Stimulated activated CD8-positive, alpha-beta memory T cell treated with anti-CD3 and anti-CD28 coated beads, Interleukin-12 subunit alpha, Interleukin-12 subunit beta, amount 100 ng/mL, for 24 hours (primary cell): ENCODE measurements at regions not wholly inside any gene's neighbourhood (a gene's known extent, or its start where the extent isn't known, plus 50 kb on each side); places are given as distances from the start of the nearest gene placed in this dataset.

Experiments
- DNase-seq: peaks from one replicate; pipeline ENCODE4 v3.0.0-alpha.2; 2020; ENCODE audit errors: extremely low read depth

- DNase-seq, result no peak
Observed at GRCh38 chr18:24734058-24734457, 273.6 kb downstream of the HRH4 start.

GRCh38 chr18:24735624-24736231 lies 275.3 kb downstream of the HRH4 start:
- no peak for DNase-seq

GRCh38 chr18:24736662-24737330 lies 276.4 kb downstream of the HRH4 start:
- no peak for DNase-seq

GRCh38 chr18:24740829-24741228 lies 280.4 kb downstream of the HRH4 start:
- no peak for DNase-seq

- no peak for DNase-seq
Observed at GRCh38 chr18:24741321-24741720, 280.9 kb downstream of the HRH4 start.

DNA sequence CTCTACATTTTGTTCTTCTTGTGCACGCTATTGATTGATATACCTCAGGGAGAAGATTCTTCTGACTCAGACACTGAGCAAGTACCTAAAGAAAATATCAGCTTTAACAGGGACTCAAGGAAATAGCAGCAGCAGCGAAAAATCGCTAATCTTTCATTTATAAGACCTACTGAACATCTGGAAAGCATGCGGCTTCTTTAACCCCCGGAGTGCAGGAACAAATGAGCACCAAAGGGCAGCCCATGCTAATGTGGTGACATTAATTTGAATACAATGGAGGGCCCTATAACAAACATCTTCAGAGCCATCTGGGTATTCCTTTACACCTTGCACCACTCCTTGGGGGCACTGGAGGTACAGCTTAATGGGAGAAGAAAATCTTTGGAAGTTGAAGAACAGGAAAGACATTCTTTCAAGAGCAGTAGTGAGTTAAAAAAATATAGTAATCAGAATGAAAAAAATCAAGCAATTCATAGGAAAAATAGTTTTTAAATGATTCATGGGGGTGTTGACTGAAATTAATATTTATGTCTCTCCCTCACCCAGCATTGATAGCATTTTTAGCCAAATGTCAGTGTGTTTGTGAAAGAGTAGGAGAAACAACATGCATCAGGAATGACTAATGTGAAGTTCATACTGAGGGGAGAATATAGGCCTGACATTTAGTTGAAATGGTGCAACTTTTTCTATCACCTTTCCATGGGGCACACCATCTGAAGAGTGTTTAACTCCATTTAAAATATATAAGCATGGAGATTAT lies 281.7 kb downstream of the HRH4 start:
- DNase-seq, result no peak

- no peak for DNase-seq
Observed at GRCh38 chr18:24754583-24755253, 294.3 kb downstream of the HRH4 start.

DNA sequence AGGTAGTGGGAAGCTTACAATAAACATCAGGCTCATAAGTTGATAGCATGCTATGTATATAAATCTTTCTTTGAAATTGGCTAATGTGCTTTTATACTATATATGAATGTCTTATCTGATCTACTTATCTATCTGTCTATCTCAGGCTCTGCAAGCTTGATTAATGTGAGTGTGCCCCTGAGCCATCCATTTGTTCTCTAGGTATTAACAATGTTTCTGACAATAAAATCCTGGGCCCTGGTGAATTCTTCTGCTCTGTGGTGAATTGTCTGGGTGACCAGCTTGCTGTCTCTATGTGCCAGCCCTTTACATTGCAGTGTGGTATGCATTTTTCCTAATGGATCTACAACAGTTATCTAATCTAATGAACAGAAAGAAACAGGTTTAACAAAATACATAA lies 295.9 kb downstream of the HRH4 start:
- no peak for DNase-seq

DNA sequence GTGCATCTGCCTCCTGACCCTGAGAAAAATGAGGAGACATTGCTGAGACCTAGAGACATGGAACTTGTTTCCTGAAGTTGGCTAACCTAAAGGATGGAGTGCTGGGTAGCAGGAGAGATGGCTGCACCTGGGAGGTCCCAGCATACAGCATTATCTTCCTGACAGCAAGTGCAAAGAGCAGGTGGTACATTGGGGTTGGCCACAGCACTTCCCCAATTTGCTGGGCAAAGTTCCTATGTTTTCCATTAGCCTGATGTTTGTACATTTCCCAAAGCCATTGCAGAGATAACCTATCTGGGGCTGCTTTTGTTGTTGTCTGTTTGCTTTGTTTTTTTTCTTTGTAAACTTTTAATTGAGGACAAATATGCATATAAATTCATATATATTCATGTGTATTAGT lies 296.7 kb downstream of the HRH4 start:
- DNase-seq, result no peak

DNA sequence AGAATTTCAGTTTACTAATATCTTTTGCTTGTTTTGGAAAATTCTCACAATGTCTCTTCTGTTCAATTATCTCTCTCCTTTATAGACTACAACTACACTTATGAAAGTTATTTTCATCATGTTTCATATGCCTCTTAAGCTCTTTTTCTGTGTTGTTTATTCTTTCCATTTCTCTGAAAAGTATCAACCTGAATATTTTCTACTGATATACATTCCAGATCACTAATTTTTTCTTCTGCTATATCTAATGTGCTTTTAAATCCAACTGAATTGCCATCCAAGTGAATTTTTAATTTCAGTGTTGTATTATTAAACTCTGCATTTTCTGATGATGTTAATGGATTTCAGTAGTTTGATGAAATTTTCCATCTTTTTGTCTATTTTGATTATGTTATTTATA lies 301.3 kb downstream of the HRH4 start:
- DNase-seq, result no peak

DNA sequence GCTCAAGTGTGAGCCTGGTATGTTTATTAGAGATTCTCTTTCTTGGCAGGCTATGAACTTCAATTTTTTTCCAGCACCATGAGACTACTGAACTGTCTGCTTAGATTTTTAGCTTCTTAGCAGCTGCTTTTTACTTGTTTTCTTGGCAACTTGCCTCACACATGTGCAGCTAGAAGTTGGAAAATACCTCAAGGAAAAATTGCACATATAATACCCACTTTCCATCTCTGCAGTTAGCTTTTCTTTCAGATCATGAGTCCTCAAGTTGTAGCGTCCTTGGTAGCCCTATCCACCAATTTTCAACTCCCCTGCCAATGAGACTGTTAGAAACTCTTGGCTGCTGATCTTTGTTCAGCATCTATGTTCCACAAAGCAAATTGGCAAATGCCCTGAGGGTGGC lies 302.1 kb downstream of the HRH4 start:
- no peak for DNase-seq

DNA sequence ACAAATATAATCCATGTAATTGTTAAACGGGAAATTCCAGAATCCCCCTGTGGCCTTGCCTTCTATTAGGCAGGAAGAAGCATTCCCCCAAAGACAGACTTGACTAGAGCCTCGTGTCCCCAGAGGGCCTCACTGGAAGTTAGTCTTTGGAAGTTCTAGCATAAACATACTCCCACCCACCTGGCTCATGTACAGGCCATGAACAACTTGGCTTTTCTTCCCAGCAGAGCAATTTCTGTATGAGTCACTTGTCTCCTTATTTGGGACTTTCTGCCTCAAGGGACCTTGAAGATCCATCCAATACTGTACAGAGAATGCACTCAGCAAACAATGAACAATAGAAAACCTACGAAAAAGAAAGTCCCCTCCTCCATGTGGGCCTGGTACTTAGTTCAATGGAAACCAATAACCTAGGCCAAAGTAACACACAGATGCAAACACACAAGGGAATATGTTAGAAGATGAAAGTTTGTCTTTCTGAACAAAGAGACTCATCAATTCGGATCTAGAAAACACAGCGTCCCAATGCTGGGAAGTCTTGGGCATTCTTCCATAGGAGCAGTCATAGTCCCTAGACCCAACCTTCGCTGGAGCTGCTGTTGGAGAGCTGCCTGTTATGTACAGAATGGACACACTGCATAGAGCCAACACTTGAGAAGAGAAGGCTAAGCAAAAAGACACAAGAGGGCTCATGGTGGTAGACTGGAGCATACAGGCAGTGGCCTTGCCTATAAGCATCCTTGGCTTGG lies 303.5 kb downstream of the HRH4 start:
- no peak for DNase-seq

DNA sequence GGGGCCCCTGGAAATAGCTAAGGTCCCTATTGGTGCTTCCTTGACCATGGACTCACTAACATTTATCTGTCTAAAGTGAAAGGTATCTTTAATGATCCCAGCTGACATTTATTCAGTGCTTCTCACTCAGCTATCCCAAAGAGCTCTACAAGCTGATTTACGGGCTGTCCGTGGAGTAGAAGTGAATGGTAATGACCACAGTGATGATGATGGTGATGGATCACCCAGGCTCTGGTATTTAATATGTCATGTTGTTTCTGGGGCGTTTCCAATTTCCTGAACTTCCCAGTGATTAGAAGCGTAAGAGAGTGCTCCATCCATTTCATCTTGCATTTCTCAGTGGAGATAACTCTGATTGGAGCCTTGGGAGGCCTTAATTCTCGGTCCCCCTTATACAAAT lies 304.3 kb downstream of the HRH4 start:
- DNase-seq, result no peak

DNA sequence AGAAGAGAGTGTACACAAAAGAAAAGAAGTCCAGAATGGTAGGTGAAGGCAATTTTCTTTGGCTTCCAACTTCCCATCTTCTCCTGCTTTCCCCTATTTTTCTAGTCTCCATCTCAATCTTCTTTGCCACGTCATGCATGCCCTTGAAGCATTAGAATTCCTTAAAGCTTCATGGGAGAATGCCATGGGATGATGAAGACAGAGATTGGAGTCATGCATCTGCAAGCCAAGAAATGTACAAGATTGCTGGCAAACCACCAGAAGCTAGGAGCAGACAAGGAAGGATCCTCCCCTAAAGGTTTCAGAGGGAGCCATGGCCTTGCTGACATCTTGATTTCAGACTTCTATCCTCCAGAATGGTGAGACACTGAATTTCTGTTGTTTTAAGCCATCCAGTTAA lies 305.9 kb downstream of the HRH4 start:
- no peak for DNase-seq

GRCh38 chr18:24770311-24771024 lies 310.0 kb downstream of the HRH4 start:
- DNase-seq, result no peak

GRCh38 chr18:24771300-24771699 lies 310.9 kb downstream of the HRH4 start:
- DNase-seq, result no peak

- no peak for DNase-seq
Observed at GRCh38 chr18:24773101-24773500, 312.7 kb downstream of the HRH4 start.

DNA sequence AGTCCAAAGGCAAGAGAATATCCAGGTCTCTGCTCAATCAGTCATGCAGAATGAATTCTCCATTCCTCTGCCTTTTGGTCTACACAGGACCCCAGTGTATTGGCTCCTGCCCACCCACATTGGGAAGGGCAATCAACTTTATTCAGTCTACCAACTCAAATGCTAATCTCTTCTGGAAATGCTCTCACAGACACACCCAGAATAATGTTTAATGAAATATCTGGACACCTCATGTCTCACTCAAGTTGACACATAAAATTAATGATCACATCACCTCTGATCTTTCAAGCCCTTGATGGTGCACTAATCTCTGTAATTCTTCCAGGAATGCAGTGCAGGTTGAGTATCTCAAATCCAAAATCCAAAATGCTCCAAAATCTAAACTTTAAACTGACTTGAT lies 315.6 kb downstream of the HRH4 start:
- DNase-seq, result no peak

DNA sequence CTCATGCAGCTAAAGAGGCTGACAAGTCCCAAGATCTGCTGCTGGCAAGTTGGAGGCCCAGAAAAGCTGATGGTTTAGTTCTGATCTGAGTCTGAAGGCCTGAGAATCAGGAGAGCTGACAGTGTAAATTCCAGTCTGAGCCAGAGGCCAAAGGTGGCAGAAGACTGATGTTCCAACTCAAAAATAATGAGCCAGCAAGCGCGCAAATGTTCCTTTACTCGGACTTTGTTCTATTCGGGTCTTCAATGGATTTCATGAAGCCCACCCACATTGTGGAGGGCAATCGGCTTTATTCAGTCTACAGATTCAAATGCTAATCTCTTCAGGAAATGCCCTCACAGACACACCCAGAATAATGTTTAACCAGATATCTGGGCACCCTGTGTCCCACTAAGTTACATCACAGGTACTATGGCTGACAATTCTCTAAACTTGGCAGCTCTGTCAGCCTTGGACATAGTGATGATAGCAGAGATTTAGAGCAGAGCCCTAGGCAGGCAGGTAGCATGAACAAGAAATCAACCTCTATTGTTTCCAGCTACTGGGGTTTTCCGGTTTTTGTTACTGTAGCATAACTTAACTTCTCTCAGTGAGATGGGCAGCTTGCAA lies 318.5 kb downstream of the HRH4 start:
- no peak for DNase-seq

DNA sequence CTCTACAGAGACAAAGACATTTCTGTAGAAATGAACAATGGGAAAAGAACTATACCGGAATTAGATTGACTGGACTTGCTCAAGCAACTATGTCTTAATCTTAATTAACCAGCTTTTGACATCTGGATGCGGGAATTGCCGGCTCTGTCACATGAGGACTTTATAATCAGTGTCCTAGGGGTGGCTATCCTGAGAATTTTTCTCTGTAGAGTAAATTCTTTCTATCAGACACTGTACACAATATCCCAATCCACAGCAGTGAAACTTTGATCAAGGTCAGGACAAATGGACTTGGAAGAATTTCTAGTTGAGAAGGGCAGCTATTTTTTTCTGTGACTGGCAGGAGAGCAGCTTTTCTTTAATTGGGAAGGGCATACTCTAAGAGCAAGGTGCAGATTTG lies 322.1 kb downstream of the HRH4 start:
- no peak for DNase-seq

GRCh38 chr18:24785019-24785418 lies 324.6 kb downstream of the HRH4 start:
- no peak for DNase-seq
